K562 (cell line): ENCODE measurements at regions not wholly inside any gene's neighbourhood (a gene's known extent, or its start where the extent isn't known, plus 50 kb on each side); places are given as distances from the start of the nearest gene placed in this dataset.

Source experiments
- ATAC-seq: fragments of 200-7000 bp; cut with Tn5 transposase; 3 replicates; pipeline ENCODE4 v1.9.1; 2020; ENCODE audit warnings: moderate library complexity
- BruUV-seq: library from RNA; stranded (reverse); fragments of 400-500 nt; replicated peaks from 2 replicates; lab custom pipeline; 2021; lab: Mats Ljungman, UMichigan
- CTCF ChIA-PET: fragments of 300-600 bp; formaldehyde crosslinking; extraction: SDS; loops from one replicate; lab custom pipeline; 2021; ENCODE audit warnings: low intra/inter-chr PET ratio; lab: Yijun Ruan, JAX
- POLR2A ChIA-PET: fragments of 300-600, 350-650 bp; sonication (Branson Sonifier 250); formaldehyde crosslinking; extraction: SDS; loops from one replicate; lab custom pipeline; 2021; ENCODE audit warnings: antibody characterized with exemption, inconsistent platforms; lab: Yijun Ruan, JAX
- DNase-seq, 4 experiments: peaks; one replicate each; pipeline versions ENCODE4 v3.0.0 to v3.0.0-alpha.2; 2011 to 2018; ENCODE audit warnings: low spot score in 3 of 4, mixed read lengths in 3 of 4; ENCODE audit errors: extremely low read depth in 1 of 4
- FAIRE-seq: peaks from 2 replicates; lab custom pipeline; 2011; peaks lifted over from hg19 to GRCh38; lab: Jason Lieb, UNC
- H2AFZ ChIP-seq: 2 replicates; pipeline ENCODE4 v1.6.0; 2011; ENCODE audit warnings: low read depth, low read length, control low read depth, inconsistent platforms
- H3K27ac ChIP-seq: fragments of 200-600 bp; 3 replicates; pipeline ENCODE4 v1.8.0; 2011; ENCODE audit warnings: low read depth, mild to moderate bottlenecking, control low read depth, inconsistent platforms, low read length, moderate library complexity, mixed read lengths; ENCODE audit errors: extremely low read depth
- H3K27me3 ChIP-seq, 2 experiments: fragments of 300-600 bp in 1 of 2; 2 replicates in 1 of 2; 3 replicates in 1 of 2; pipeline versions ENCODE4 v1.6.0 to v1.8.0; 2011; ENCODE audit warnings: inconsistent platforms in 2 of 2, low read length in 2 of 2, mild to moderate bottlenecking in 1 of 2, mixed read lengths in 1 of 2, moderate library complexity in 1 of 2; ENCODE audit not compliant: control insufficient read depth in 2 of 2, insufficient read depth in 2 of 2
- H3K36me3 ChIP-seq: fragments of 300-600 bp; 3 replicates; pipeline ENCODE4 v1.8.0; 2011; ENCODE audit warnings: mild to moderate bottlenecking, low read length, inconsistent platforms; ENCODE audit not compliant: control insufficient read depth, insufficient read depth
- H3K4me1 ChIP-seq, 2 experiments: fragments of 200-600 bp in 1 of 2; replicated peaks in 1 of 2; 2 replicates in 1 of 2; 3 replicates in 1 of 2; pipeline versions ENCODE4 v1.5.1 to v1.8.0; 2011; ENCODE audit warnings: inconsistent platforms in 2 of 2, low read length in 2 of 2, mild to moderate bottlenecking in 1 of 2, mixed read lengths in 1 of 2, moderate library complexity in 1 of 2; ENCODE audit not compliant: control insufficient read depth in 2 of 2, insufficient read depth in 2 of 2
- H3K4me2 ChIP-seq: 2 replicates; pipeline ENCODE4 v1.6.1; 2011; ENCODE audit warnings: low read length, control low read depth, inconsistent platforms, mixed read lengths; ENCODE audit not compliant: insufficient read depth
- H3K4me3 ChIP-seq: fragments of 200-600 bp; sonication (generic), shearing (Covaris generic); 2 replicates; pipeline ENCODE4 v1.5.1; 2016; ENCODE audit warnings: control low read depth, inconsistent platforms
- H3K79me2 ChIP-seq: fragments of 200-600 bp; 3 replicates; pipeline ENCODE4 v1.8.0; 2011; ENCODE audit warnings: low read length, inconsistent platforms; ENCODE audit not compliant: control insufficient read depth, insufficient read depth
- H3K9ac ChIP-seq, 2 experiments: 2 replicates each; pipeline versions ENCODE4 v1.6.0 to v1.6.1; 2011; ENCODE audit warnings: low read depth in 2 of 2, low read length in 2 of 2, control low read depth in 1 of 2, inconsistent platforms in 1 of 2, mild to moderate bottlenecking in 1 of 2, mixed read lengths in 1 of 2; ENCODE audit not compliant: insufficient read depth in 1 of 2
- H3K9me1 ChIP-seq: one replicate; pipeline ENCODE4 v1.6.0; 2011; ENCODE audit warnings: inconsistent platforms, mild to moderate bottlenecking, low read length, moderate library complexity; ENCODE audit not compliant: control insufficient read depth, insufficient read depth
- H3K9me3 ChIP-seq: replicated peaks from 2 replicates; pipeline ENCODE4 v1.5.1; 2011; ENCODE audit warnings: low read depth, low read length, inconsistent platforms; ENCODE audit not compliant: control insufficient read depth, insufficient read depth
- H4K20me1 ChIP-seq: replicated peaks from 2 replicates; pipeline ENCODE4 v1.6.1; 2011; ENCODE audit warnings: low read length, inconsistent platforms, mixed read lengths; ENCODE audit not compliant: control insufficient read depth, insufficient read depth
- ATF3 ChIP-seq, 2 experiments: fragments of 450-650 bp in 1 of 2; sonication (generic) in 1 of 2; formaldehyde crosslinking in 1 of 2; IDR thresholded peaks in 1 of 2; conservative IDR thresholded peaks in 1 of 2; 2 replicates each; pipeline versions ENCODE4 v1.6.1 to v1.8.1; 2016 to 2023; ENCODE audit warnings: mild to moderate bottlenecking in 2 of 2, moderate library complexity in 2 of 2, inconsistent platforms in 1 of 2, missing genetic modification reagents in 1 of 2
- E2F8 ChIP-seq: fragments of 450-650 bp; IDR thresholded peaks from 2 replicates; pipeline ENCODE4 v1.7.1; 2018; ENCODE audit warnings: mild to moderate bottlenecking, low read depth; ENCODE audit not compliant: partially characterized antibody
- in situ Hi-C: fragments of 300-500 bp; cut with MboI; formaldehyde crosslinking; loops from 4 replicates; pipeline ENCODE4 v1.15.0; 2018; ENCODE audit warnings: inconsistent platforms, mixed read lengths
- intact Hi-C: fragments of 100-400 bp; cut with micrococcal nuclease; formaldehyde crosslinking; loops from 2 replicates; pipeline ENCODE4 v1.14.2; 2022

- Histone ChIP-seq H3K79me2 (no peaks in the 10 kb centered on the region), H3K27me3 (no peaks in the 10 kb centered on the region), H3K4me2 (no peak overlapping the region), H2AFZ (no peak overlapping the region), H3K9me3 (no peaks in the 10 kb centered on the region), H4K20me1 (no peaks in the 10 kb centered on the region), H3K4me1 (no peaks in the 10 kb centered on the region), H3K36me3 (no peaks in the 10 kb centered on the region), H3K9me1 (no peaks in the 10 kb centered on the region), H3K27ac (no peak overlapping the region), H3K9ac (no peak overlapping the region), H3K4me3 (no peak overlapping the region)
- DNase-seq (no peak), FAIRE-seq (no peak), ATAC-seq (no peak)
- ChIA-PET POLR2A (interaction anchor here (1.1 kb wide), 1 partner anchor 16 kb away, joined by 3 read pairs; no protein-coding TSS in a partner anchor), CTCF (no interaction called here)
- no TSS peak for BruUV-seq
- intact Hi-C loops (no loop called here), in situ Hi-C loops (no loop called here)
- TF ChIP-seq E2F8, result no peak
- TF ChIP-seq ATF3 (IDR thresholded peaks at IDR 0.05), result 0 out of 2 replicates have a peak, but pooled peaks have one; percentile 15
- TF ChIP-seq ATF3 (CRISPR knock-in tag; conservative IDR thresholded peaks at IDR 0.05), result no peak
Observed at GRCh38 chr7:112989531-112989930, 97.1 kb downstream of the GPR85 start.
